ENCODE measurements at regions not wholly inside any gene's neighbourhood (a gene's known extent, or its start where the extent isn't known, plus 50 kb on each side); places are given as distances from the start of the nearest gene placed in this dataset.

GRCh38 chr5:138651767-138652117 lies 76.5 kb upstream of the HSPA9 start:
- Histone ChIP-seq H3K36me3 (no peaks in the 10 kb centered on the region), H3K27ac (replicated peaks) (no peak overlapping the region), H3K4me3 (no peak overlapping the region), H3K9me3 (replicated peaks) (no peaks in the 10 kb centered on the region), H3K4me1 (peaks cover 35% of the 10 kb centered on the region), H3K27me3 (ENCODE audit: low read depth) (no peaks in the 10 kb centered on the region)
- intact Hi-C loops (cut with micrococcal nuclease), result no loop called here
- no peak for DNase-seq
- TF ChIP-seq CTCF (IDR thresholded peaks at IDR 0.05; ENCODE audit: borderline replicate concordance), result no peak

GRCh38 chr5:138651058-138651766 lies 76.0 kb upstream of the HSPA9 start:
- no peak overlapping the region for H3K27ac ChIP-seq (replicated peaks)
- intact Hi-C loops (cut with micrococcal nuclease), result no loop called here
- no peak for DNase-seq
- H3K9me3 ChIP-seq (replicated peaks), result no peaks in the 10 kb centered on the region
- H3K4me1 ChIP-seq, result peaks cover 35% of the 10 kb centered on the region
- no peak for TF ChIP-seq CTCF (IDR thresholded peaks at IDR 0.05; ENCODE audit: borderline replicate concordance)
- H3K27me3 ChIP-seq (ENCODE audit: low read depth), result no peaks in the 10 kb centered on the region
- no peak overlapping the region for H3K4me3 ChIP-seq
- no peaks in the 10 kb centered on the region for H3K36me3 ChIP-seq

GRCh38 chr5:138650196-138650595 lies 75.0 kb upstream of the HSPA9 start:
- H3K4me3 ChIP-seq, result no peak overlapping the region
- no peak for TF ChIP-seq CTCF (IDR thresholded peaks at IDR 0.05; ENCODE audit: borderline replicate concordance)
- no peaks in the 10 kb centered on the region for H3K27me3 ChIP-seq (ENCODE audit: low read depth)
- H3K9me3 ChIP-seq (replicated peaks), result no peaks in the 10 kb centered on the region
- no peak for DNase-seq
- H3K36me3 ChIP-seq, result no peaks in the 10 kb centered on the region
- no peak overlapping the region for H3K27ac ChIP-seq (replicated peaks)
- intact Hi-C loops (cut with micrococcal nuclease), result no loop called here
- peaks cover 29% of the 10 kb centered on the region for H3K4me1 ChIP-seq

GRCh38 chr5:138649775-138650174 lies 74.6 kb upstream of the HSPA9 start:
- intact Hi-C loops (cut with micrococcal nuclease), result no loop called here
- Histone ChIP-seq H3K27me3 (ENCODE audit: low read depth) (no peaks in the 10 kb centered on the region), H3K4me1 (peaks cover 29% of the 10 kb centered on the region), H3K27ac (replicated peaks) (no peak overlapping the region), H3K36me3 (no peaks in the 10 kb centered on the region), H3K9me3 (replicated peaks) (no peaks in the 10 kb centered on the region), H3K4me3 (no peak overlapping the region)
- TF ChIP-seq CTCF (IDR thresholded peaks at IDR 0.05; ENCODE audit: borderline replicate concordance), result no peak
- no peak for DNase-seq

GRCh38 chr5:138649316-138649720 lies 74.1 kb upstream of the HSPA9 start:
- no peaks in the 10 kb centered on the region for H3K36me3 ChIP-seq
- no peaks in the 10 kb centered on the region for H3K9me3 ChIP-seq (replicated peaks)
- H3K27me3 ChIP-seq (ENCODE audit: low read depth), result no peaks in the 10 kb centered on the region
- DNase-seq, result no peak
- no peak overlapping the region for H3K27ac ChIP-seq (replicated peaks)
- H3K4me1 ChIP-seq, result peaks cover 29% of the 10 kb centered on the region
- no peak for TF ChIP-seq CTCF (IDR thresholded peaks at IDR 0.05; ENCODE audit: borderline replicate concordance)
- no peak overlapping the region for H3K4me3 ChIP-seq
- intact Hi-C loops (cut with micrococcal nuclease), result no loop called here
